ENCODE measurements at regions not wholly inside any gene's neighbourhood (a gene's known extent, or its start where the extent isn't known, plus 50 kb on each side); places are given as distances from the start of the nearest gene placed in this dataset.
A peak's percentile ranks its signal among the peaks of the same experiment; 100 is the strongest.

DNA sequence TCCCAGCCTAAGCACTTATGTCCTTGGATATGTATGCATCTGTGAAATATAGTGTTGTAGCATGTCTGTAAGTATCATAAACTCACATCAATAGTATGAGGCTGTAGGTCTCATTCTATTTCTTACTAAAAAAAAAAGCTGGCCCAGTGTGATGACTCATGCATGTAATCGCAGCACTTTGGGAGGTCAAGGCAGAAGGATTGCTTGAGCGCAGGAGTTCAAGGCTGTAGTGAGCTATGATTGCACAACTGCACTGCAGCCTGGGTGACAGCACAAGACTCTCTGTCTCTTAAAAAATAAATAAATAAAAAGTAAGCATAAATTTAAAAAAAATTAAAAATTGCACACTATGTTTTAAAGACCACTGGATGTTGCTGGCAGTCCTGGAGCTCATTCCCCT, 79.1 kb upstream of the SPATA13 start:
- DNase-seq (ENCODE audit: low spot score) = no peak

- no peak for DNase-seq (ENCODE audit: low spot score)
Observed at GRCh38 chr13:24083141-24083540, 77.4 kb upstream of the SPATA13 start.

GRCh38 chr13:24083722-24084421, 76.6 kb upstream of the SPATA13 start:
- DNase-seq (ENCODE audit: low spot score) = peak; percentile 73

DNA sequence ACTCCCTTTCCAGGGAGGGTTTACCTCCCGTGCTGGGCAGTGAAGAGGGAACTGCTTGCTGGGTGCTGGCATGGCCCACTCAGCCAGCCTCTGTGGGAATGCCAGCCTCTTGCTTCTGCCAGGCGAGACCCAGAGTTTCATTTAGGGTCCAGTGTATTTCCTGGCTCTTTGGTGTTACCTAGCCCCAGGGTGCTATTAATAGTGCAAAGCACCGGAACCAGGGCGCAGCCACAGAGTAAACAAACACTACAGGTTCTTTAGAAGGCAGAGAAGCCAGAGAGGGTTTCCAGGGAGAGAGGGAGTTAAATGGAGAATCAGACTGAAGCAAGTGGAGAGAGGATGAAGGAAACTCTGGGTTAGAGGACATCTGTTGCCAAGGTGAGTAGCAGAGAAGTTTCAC, 74.9 kb upstream of the SPATA13 start:
- no peak for DNase-seq (ENCODE audit: low spot score)

- no peak for DNase-seq (ENCODE audit: low spot score)
Observed at GRCh38 chr13:24086642-24087041, 73.9 kb upstream of the SPATA13 start.

GRCh38 chr13:24087605-24088225, 72.8 kb upstream of the SPATA13 start:
- no peak for DNase-seq (ENCODE audit: low spot score)

GRCh38 chr13:24090049-24090448, 70.5 kb upstream of the SPATA13 start:
- no peak for DNase-seq (ENCODE audit: low spot score)

DNA sequence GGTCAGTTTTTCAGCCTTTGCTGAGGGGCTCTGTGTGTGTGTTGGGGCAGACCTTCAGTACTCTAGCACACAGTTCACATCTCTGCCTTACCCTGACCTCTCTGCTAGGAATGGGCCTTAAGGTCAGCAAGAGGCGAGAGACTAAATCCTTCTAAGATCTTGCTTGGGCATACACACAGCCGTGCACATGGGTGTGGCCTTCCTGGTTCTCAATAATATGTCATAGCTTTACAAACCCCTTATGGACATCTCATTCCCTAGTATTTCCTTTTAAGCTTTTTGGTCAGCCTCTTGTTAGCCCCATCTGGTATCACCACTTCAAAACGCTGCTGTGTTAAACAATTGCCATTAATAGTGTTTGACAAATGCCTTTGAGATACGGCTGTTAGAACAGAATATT, 69.4 kb upstream of the SPATA13 start:
- no peak for DNase-seq (ENCODE audit: low spot score)

DNA sequence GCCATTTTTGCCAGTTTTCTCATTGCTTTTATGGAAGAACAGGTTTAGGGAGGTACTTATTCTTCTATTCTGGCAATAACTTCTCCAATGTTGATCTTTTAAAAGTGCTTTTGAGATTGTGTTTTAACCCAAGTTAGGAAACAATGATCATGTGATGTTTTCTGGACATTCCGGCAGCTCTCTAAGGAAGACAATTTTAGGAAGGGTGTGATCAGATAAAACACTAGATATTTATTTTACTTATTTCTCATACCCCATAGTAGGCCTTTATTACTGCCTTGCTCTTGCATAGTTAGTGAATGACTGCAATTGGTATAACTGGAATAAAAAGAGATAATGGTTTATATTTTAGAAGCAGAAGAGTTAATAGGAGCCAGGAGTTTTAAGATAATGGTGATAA, 68.4 kb upstream of the SPATA13 start:
- DNase-seq (ENCODE audit: low spot score) = no peak

GRCh38 chr13:24093047-24093446, 67.5 kb upstream of the SPATA13 start:
- DNase-seq (ENCODE audit: low spot score) = no peak

- no peak for DNase-seq (ENCODE audit: low spot score)
Observed at GRCh38 chr13:24096659-24097058, 63.9 kb upstream of the SPATA13 start.

DNA sequence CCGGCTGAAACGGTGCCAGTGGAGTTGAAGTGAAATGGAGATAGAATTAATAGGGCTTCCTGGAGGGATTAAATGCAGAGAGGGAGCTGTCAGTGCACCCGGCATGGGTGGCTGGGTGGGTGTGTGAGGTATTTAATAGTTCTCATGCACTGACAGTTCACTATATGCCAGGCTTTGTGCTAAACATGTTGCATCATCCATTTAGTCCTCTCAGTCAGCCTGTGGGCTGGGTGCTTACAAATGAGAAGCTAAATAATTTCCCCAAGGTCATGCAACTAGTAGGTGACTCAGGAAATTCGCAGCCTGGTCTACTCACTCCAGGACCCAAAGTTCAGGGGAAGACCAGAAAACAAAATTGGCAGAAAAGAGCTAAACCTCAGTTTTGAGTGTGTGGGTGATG, 63.5 kb upstream of the SPATA13 start:
- DNase-seq (ENCODE audit: low spot score) = no peak

- no peak for DNase-seq (ENCODE audit: low spot score)
Observed at GRCh38 chr13:24097667-24098066, 62.9 kb upstream of the SPATA13 start.

- DNase-seq (ENCODE audit: low spot score) = no peak
Observed at GRCh38 chr13:24099490-24099889, 61.0 kb upstream of the SPATA13 start.

GRCh38 chr13:24100188-24100587, 60.3 kb upstream of the SPATA13 start:
- no peak for DNase-seq (ENCODE audit: low spot score)

DNA sequence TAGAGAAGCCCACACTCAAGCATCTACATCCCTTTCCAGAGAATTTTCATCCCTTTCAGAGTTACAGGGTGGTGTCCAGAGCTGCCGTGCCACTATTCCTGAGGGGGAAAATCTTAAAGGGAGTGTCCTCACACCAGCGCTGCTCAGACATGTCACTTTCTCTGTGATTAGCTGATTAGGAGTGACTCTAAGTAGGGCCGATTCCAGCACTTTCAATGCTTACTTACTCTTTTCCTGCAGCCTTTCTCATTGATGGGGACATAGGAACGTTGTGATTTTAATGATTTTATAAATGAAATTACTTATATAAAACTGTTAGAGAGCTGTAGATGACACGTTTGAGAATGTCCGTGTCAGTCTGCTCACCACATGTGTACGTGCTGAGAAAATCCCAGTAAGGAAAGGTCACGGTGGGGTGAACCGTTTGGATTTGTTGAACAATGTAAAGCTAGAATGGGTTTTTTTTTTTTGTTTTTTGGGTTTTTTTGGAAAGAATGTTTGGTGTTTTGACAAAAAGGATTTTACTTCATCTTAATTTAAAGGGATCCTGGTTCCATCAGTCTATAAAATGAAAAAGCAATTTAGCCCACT, 56.6 kb upstream of the SPATA13 start:
- DNase-seq (ENCODE audit: low spot score) = no peak

- DNase-seq (ENCODE audit: low spot score) = no peak
Observed at GRCh38 chr13:24104723-24105122, 55.8 kb upstream of the SPATA13 start.

DNA sequence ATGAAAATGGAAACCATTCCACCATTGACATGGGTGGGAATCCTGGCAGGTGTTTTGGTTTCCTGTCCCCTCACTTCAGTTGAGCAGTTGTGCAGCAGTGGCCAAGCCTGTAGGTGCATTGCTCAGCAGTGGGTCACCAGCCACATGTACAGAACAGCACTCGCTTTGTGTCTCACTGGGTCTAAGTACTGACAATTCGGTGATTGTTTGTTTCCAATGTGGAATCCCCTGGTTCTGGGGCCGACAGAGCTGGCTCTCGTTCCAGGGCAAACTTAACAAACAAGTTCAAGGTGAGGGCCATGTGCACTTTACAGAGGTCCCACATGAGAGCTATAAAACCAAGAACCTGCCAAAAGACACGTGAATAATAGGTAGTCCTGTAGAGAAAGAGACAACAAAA, 54.1 kb upstream of the SPATA13 start:
- DNase-seq (ENCODE audit: low spot score) = peak; percentile 96

GRCh38 chr13:24107955-24108614, 52.4 kb upstream of the SPATA13 start:
- no peak for DNase-seq (ENCODE audit: low spot score)

DNA sequence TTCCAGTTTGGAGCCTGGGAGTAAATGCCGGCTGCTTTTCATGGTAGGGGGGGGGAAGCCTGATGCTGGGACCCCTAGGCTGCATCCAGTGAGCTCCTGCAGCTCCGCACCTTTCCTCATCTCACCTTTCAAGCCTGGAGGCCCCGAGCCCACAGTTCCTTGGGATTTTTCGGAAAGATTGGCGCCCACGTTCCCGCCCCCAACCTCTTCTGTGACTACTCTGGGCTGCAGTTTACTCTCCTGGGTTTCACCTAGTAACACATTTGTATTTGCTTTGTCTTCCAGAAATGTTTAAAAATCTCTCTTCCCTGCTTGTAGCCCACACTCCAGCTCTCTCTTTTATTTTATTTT, 51.9 kb upstream of the SPATA13 start:
- no peak for DNase-seq (ENCODE audit: low spot score)

- peak; percentile 82 for DNase-seq (ENCODE audit: low spot score)
Observed at GRCh38 chr13:24110011-24110410, 50.5 kb upstream of the SPATA13 start.

Measured in pons (tissue), 1 donor.